Neural cell (in vitro differentiated cells): ENCODE measurements at regions not wholly inside any gene's neighbourhood (a gene's known extent, or its start where the extent isn't known, plus 50 kb on each side); places are given as distances from the start of the nearest gene placed in this dataset.

Source experiments
- H2AFZ ChIP-seq: fragments of 200-600, 300-800 bp; sonication (generic), shearing (Covaris generic); 2 replicates; pipeline ENCODE4 v1.6.0; 2014; ENCODE audit warnings: low read depth, mild to moderate bottlenecking, antibody characterized with exemption, low read length, moderate library complexity
- H3F3A ChIP-seq: fragments of 200-600 bp; shearing (Covaris generic); 2 replicates; pipeline ENCODE4 v1.6.1; 2016; ENCODE audit warnings: mild to moderate bottlenecking, moderate library complexity, mixed read lengths, antibody characterized with exemption, low read length; ENCODE audit not compliant: insufficient read depth, poor library complexity, severe bottlenecking
- H3K27ac ChIP-seq: fragments of 200-600, 300-800 bp; sonication (generic), shearing (Covaris generic); 2 replicates; pipeline ENCODE4 v1.5.1; 2014; ENCODE audit warnings: mild to moderate bottlenecking, low read length, moderate library complexity
- H3K27me3 ChIP-seq: fragments of 300-800, 200-600 bp; sonication (generic), shearing (Covaris generic); 2 replicates; pipeline ENCODE4 v1.6.0; 2014; ENCODE audit warnings: mild to moderate bottlenecking, low read depth, low read length, moderate library complexity; ENCODE audit not compliant: insufficient read depth
- H3K36me3 ChIP-seq: fragments of 300-800, 200-600 bp; sonication (generic), shearing (Covaris generic); 2 replicates; pipeline ENCODE4 v1.5.1; 2014; ENCODE audit warnings: mild to moderate bottlenecking, antibody characterized with exemption, low read length, moderate library complexity; ENCODE audit not compliant: insufficient read depth
- H3K4me2 ChIP-seq: fragments of 300-800, 200-600 bp; sonication (generic), shearing (Covaris generic); 2 replicates; pipeline ENCODE4 v1.6.0; 2014; ENCODE audit warnings: mild to moderate bottlenecking, low read length
- H3K4me3 ChIP-seq: fragments of 300-800, 200-600 bp; sonication (generic), shearing (Covaris generic); 2 replicates; pipeline ENCODE4 v1.5.1; 2014; ENCODE audit warnings: mild to moderate bottlenecking, low read length, moderate library complexity
- H3K79me2 ChIP-seq: fragments of 200-600 bp; shearing (Covaris generic); replicated peaks from 2 replicates; pipeline ENCODE4 v1.6.0; 2014; ENCODE audit warnings: mild to moderate bottlenecking, low read length, moderate library complexity; ENCODE audit not compliant: insufficient read depth
- H3K9ac ChIP-seq: fragments of 300-800, 200-600 bp; sonication (generic), shearing (Covaris generic); 2 replicates; pipeline ENCODE4 v1.6.1; 2016; ENCODE audit warnings: mild to moderate bottlenecking, low read length, mixed read lengths
- H3K9me2 ChIP-seq: fragments of 200-600 bp; shearing (Covaris generic); 2 replicates; pipeline ENCODE4 v1.6.1; 2016; ENCODE audit warnings: mild to moderate bottlenecking, low read length, mixed read lengths; ENCODE audit not compliant: insufficient read depth
- H3K9me3 ChIP-seq: fragments of 200-600, 300-800 bp; sonication (generic), shearing (Covaris generic); 2 replicates; pipeline ENCODE4 v1.6.1; 2016; ENCODE audit warnings: mild to moderate bottlenecking, mixed run types, low read length, moderate library complexity, mixed read lengths
- H4K20me1 ChIP-seq: fragments of 200-600 bp; shearing (Covaris generic); 2 replicates; pipeline ENCODE4 v1.6.1; 2016; ENCODE audit warnings: mild to moderate bottlenecking, mixed run types; ENCODE audit not compliant: insufficient read depth
- CTCF ChIP-seq: fragments of 450-650 bp; IDR thresholded peaks from 2 replicates; pipeline ENCODE4 v1.5.1; 2014; ENCODE audit warnings: antibody characterized with exemption, mild to moderate bottlenecking, moderate library complexity; ENCODE audit not compliant: poor library complexity, severe bottlenecking
- EP300 ChIP-seq: fragments of 450-650 bp; conservative IDR thresholded peaks from 2 replicates; pipeline ENCODE4 v1.6.1; 2014; ENCODE audit warnings: antibody characterized with exemption, mild to moderate bottlenecking, moderate library complexity; ENCODE audit not compliant: poor library complexity, severe bottlenecking
- EZH2 ChIP-seq: fragments of 200-600, 300-800 bp; shearing (Covaris generic), sonication (generic); IDR thresholded peaks from 2 replicates; pipeline ENCODE4 v1.6.1; 2014; ENCODE audit warnings: antibody characterized with exemption, low read length, borderline replicate concordance, mild to moderate bottlenecking; ENCODE audit not compliant: insufficient read depth, poor library complexity, severe bottlenecking
- MXI1 ChIP-seq: fragments of 450-650 bp; conservative IDR thresholded peaks from 2 replicates; pipeline ENCODE4 v1.6.1; 2014; ENCODE audit warnings: antibody characterized with exemption, mild to moderate bottlenecking; ENCODE audit not compliant: poor library complexity, severe bottlenecking
- POLR2AphosphoS5 ChIP-seq: IDR thresholded peaks from 2 replicates; pipeline ENCODE4 v1.6.1; 2012
- RAD21 ChIP-seq: fragments of 450-650 bp; conservative IDR thresholded peaks from 2 replicates; pipeline ENCODE4 v1.6.1; 2014; ENCODE audit warnings: antibody characterized with exemption, mild to moderate bottlenecking, moderate library complexity
- REST ChIP-seq: IDR thresholded peaks from 2 replicates; pipeline ENCODE4 v1.6.1; 2012; ENCODE audit warnings: borderline replicate concordance
- SMC3 ChIP-seq: fragments of 450-650 bp; conservative IDR thresholded peaks from 2 replicates; pipeline ENCODE4 v1.6.1; 2014; ENCODE audit warnings: antibody characterized with exemption, mild to moderate bottlenecking, moderate library complexity; ENCODE audit not compliant: poor library complexity
- TAF1 ChIP-seq: IDR thresholded peaks from 2 replicates; pipeline ENCODE4 v1.6.1; 2012; ENCODE audit warnings: low read depth

GRCh38 chr7:121537031-121537430 is 140.9 kb upstream of the FAM3C start:
- Histone ChIP-seq H4K20me1 (no peaks in the 10 kb centered on the region), H3K4me3 (no peak overlapping the region), H3K9me3 (no peaks in the 10 kb centered on the region), H3K79me2 (no peaks in the 10 kb centered on the region), H3K9ac (no peak overlapping the region), H3F3A (no peaks in the 10 kb centered on the region), H3K27me3 (no peaks in the 10 kb centered on the region), H3K36me3 (no peaks in the 10 kb centered on the region), H3K27ac (no peak overlapping the region), H3K4me2 (no peak overlapping the region), H2AFZ (no peak overlapping the region), H3K9me2 (no peaks in the 10 kb centered on the region)
- no peak for TF ChIP-seq MXI1
- no peak for TF ChIP-seq SMC3
- TF ChIP-seq REST, result no peak
- no peak for TF ChIP-seq EP300
- TF ChIP-seq RAD21, result no peak
- TF ChIP-seq POLR2AphosphoS5, result no peak
- TF ChIP-seq EZH2, result no peak
- TF ChIP-seq CTCF, result no peak
- no peak for TF ChIP-seq TAF1

- Histone ChIP-seq H3K4me3 (no peak overlapping the region), H3F3A (no peaks in the 10 kb centered on the region), H3K4me2 (no peak overlapping the region), H3K36me3 (no peaks in the 10 kb centered on the region), H3K27ac (no peak overlapping the region), H2AFZ (no peak overlapping the region), H3K9me3 (no peaks in the 10 kb centered on the region), H3K79me2 (no peaks in the 10 kb centered on the region), H3K9me2 (no peaks in the 10 kb centered on the region), H3K9ac (no peak overlapping the region), H3K27me3 (no peaks in the 10 kb centered on the region), H4K20me1 (no peaks in the 10 kb centered on the region)
- TF ChIP-seq RAD21 (no peak), EZH2 (no peak), EP300 (no peak), POLR2AphosphoS5 (no peak), SMC3 (no peak), TAF1 (no peak), MXI1 (no peak)
These were observed 135.3 kb upstream of the FAM3C start for GRCh38 chr7:121531175-121532070.
